AG04450 (cell line): ENCODE measurements at regions not wholly inside any gene's neighbourhood (a gene's known extent, or its start where the extent isn't known, plus 50 kb on each side); places are given as distances from the start of the nearest gene placed in this dataset.

Experiments used
- CTCF ChIA-PET: fragments of 300-600, 350-600 bp; formaldehyde crosslinking; extraction: SDS; loops from one replicate; lab custom pipeline; 2022; ENCODE audit warnings: antibody characterized with exemption, inconsistent platforms; lab: Charles Lee
- POLR2A ChIA-PET: fragments of 350-600 bp; formaldehyde crosslinking; extraction: SDS; loops from one replicate; lab custom pipeline; 2021; ENCODE audit warnings: antibody characterized with exemption, inconsistent platforms; lab: Yijun Ruan, JAX
- DNase-seq: peaks from one replicate; pipeline ENCODE4 v3.0.0-alpha.2; 2011; ENCODE audit warnings: low read depth, low spot score
- H3K27ac ChIP-seq: one replicate; pipeline ENCODE4 v1.5.1; 2012; ENCODE audit warnings: low read depth, low read length, control low read depth
- H3K27me3 ChIP-seq: one replicate; pipeline ENCODE4 v1.6.0; 2012; ENCODE audit warnings: low read length; ENCODE audit not compliant: control insufficient read depth, insufficient read depth
- H3K4me3 ChIP-seq: 2 replicates; pipeline ENCODE4 v1.5.1; 2011; ENCODE audit warnings: mild to moderate bottlenecking, low read depth, low read length, control low read depth
- H3K9me3 ChIP-seq: 2 replicates; pipeline ENCODE4 v1.5.1; 2012; ENCODE audit warnings: low read length; ENCODE audit not compliant: control insufficient read depth, insufficient read depth
- TF ChIP-seq, protein P1 (sequence below): IDR thresholded peaks from 2 replicates; pipeline ENCODE4 v1.5.1; 2011; ENCODE audit warnings: low read depth, low read length, control low read depth, inconsistent platforms

DNA sequence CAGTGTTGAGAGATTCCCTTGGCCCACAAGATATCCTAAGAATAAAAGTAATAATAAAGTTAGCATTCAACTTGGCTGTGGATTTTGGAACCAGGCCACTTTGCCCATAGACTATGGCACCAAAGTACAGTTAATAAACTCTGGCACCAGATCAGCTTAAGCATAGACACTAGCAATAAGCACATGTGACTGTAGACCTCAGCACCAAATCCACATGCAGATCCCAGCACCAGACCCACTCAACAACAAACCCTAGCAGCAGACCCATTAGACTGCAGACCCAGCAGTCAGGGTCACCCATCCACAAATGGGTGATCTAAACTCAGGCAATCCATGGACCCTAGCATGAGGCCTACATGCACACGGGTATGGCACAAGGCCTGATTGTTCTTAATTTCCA lies 384.8 kb upstream of the CADM2 start:
- no peak overlapping the region for H3K4me3 ChIP-seq
- POLR2A ChIA-PET: no interaction called here
- no peaks in the 10 kb centered on the region for H3K27me3 ChIP-seq
- TF ChIP-seq, protein P1, sequence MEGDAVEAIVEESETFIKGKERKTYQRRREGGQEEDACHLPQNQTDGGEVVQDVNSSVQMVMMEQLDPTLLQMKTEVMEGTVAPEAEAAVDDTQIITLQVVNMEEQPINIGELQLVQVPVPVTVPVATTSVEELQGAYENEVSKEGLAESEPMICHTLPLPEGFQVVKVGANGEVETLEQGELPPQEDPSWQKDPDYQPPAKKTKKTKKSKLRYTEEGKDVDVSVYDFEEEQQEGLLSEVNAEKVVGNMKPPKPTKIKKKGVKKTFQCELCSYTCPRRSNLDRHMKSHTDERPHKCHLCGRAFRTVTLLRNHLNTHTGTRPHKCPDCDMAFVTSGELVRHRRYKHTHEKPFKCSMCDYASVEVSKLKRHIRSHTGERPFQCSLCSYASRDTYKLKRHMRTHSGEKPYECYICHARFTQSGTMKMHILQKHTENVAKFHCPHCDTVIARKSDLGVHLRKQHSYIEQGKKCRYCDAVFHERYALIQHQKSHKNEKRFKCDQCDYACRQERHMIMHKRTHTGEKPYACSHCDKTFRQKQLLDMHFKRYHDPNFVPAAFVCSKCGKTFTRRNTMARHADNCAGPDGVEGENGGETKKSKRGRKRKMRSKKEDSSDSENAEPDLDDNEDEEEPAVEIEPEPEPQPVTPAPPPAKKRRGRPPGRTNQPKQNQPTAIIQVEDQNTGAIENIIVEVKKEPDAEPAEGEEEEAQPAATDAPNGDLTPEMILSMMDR: no peak
- DNase-seq: no peak
- no peak overlapping the region for H3K27ac ChIP-seq
- peaks cover 14% of the 10 kb centered on the region for H3K9me3 ChIP-seq
- CTCF ChIA-PET: no interaction called here

- POLR2A ChIA-PET: no interaction called here
- TF ChIP-seq, protein P1: no peak
- Histone ChIP-seq H3K9me3 (peaks cover 7% of the 10 kb centered on the region; the same call in 1 of the 2 replicates), H3K27ac (no peak overlapping the region), H3K27me3 (no peaks in the 10 kb centered on the region), H3K4me3 (no peak overlapping the region)
- no peak for DNase-seq
- CTCF ChIA-PET: no interaction called here
These were observed 372.4 kb upstream of the CADM2 start for GRCh38 chr3:84586427-84586826.

DNA sequence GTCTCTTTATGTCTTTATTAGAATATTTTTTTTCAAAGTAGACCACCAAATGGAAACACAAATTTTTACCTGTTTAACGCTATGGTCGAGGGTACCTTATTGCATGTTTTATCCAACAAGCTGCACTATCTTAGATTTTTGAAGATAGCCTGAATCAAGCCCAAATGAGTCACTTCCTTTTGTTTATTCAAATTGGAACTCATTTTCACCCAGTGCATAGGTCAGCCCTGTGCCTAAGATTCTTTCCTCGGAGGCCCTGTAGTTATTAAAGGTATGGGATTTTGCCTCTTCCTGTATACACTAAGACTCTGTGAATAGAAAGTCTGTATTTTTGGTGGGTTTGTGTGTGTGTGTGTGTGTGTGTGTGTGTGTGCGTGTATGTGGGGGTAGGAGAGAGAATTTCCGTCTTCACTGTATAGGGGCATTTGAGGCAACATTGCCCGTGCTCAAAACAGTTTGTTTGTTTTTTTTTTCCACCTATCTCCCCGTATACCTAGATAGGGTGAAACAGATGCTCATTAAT lies 358.0 kb upstream of the CADM2 start:
- no peak overlapping the region for H3K27ac ChIP-seq
- H3K27me3 ChIP-seq: no peaks in the 10 kb centered on the region
- no peaks in the 10 kb centered on the region for H3K9me3 ChIP-seq
- ChIA-PET CTCF (no interaction called here), POLR2A (no interaction called here)
- TF ChIP-seq, protein P1: no peak
- no peak for DNase-seq
- no peak overlapping the region for H3K4me3 ChIP-seq

GRCh38 chr3:84601303-84601702 lies 357.5 kb upstream of the CADM2 start:
- Histone ChIP-seq H3K27ac (no peak overlapping the region), H3K27me3 (no peaks in the 10 kb centered on the region), H3K4me3 (no peak overlapping the region), H3K9me3 (no peaks in the 10 kb centered on the region)
- no peak for DNase-seq
- ChIA-PET POLR2A (no interaction called here), CTCF (no interaction called here)
- TF ChIP-seq, protein P1: no peak

DNA sequence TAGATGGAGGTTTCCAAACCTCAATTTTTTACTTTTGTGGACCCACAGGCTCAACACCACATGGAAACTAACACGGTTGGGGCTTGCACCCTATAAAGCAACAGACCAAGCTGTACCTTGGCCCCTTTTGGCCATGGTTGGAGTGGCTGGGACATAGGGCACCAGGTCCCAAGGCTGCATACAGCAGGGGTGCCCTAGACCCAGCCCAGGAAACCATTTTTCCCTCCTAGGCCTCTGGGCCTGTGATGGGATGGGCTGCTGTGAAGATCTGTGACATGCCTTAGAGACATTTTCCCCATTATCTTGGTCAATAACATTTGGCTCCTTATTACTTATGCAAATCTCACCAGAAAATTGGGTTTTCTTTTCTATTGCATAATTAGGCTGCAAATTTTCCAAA lies 337.0 kb upstream of the CADM2 start:
- POLR2A ChIA-PET: no interaction called here
- Histone ChIP-seq H3K4me3 (no peak overlapping the region), H3K27ac (no peak overlapping the region), H3K27me3 (no peaks in the 10 kb centered on the region), H3K9me3 (peaks cover 6% of the 10 kb centered on the region; the same call in 1 of the 2 replicates)
- DNase-seq: no peak
- CTCF ChIA-PET: no interaction called here
- TF ChIP-seq, protein P1: no peak
